Skeletal muscle tissue (tissue), 3 donors: ENCODE measurements at regions not wholly inside any gene's neighbourhood (a gene's known extent, or its start where the extent isn't known, plus 50 kb on each side); places are given as distances from the start of the nearest gene placed in this dataset.

Source experiments
- H3K27ac ChIP-seq: one replicate; pipeline ENCODE4 v1.7.0; 2013; ENCODE audit warnings: mild to moderate bottlenecking, low read depth, low read length, inconsistent platforms
- H3K27me3 ChIP-seq, 3 donors: one replicate each; pipeline ENCODE4 v1.7.0; 2013; ENCODE audit warnings: low read length in 3 of 3; ENCODE audit not compliant: control insufficient read depth in 3 of 3, insufficient read depth in 3 of 3
- H3K36me3 ChIP-seq, 3 donors: one replicate each; pipeline ENCODE4 v1.7.0; 2013; ENCODE audit warnings: low read length in 3 of 3; ENCODE audit not compliant: control insufficient read depth in 3 of 3, insufficient read depth in 3 of 3
- H3K4me1 ChIP-seq, 3 donors: one replicate each; pipeline ENCODE4 v1.7.0; 2013; ENCODE audit warnings: low read length in 3 of 3, mild to moderate bottlenecking in 3 of 3; ENCODE audit not compliant: control insufficient read depth in 3 of 3, insufficient read depth in 3 of 3
- H3K4me3 ChIP-seq, 3 donors: one replicate each; pipeline ENCODE4 v1.7.0; 2013; ENCODE audit warnings: low read length in 3 of 3
- H3K9ac ChIP-seq, 3 donors: one replicate each; pipeline ENCODE4 v1.7.0; 2013; ENCODE audit warnings: low read length in 3 of 3, mild to moderate bottlenecking in 3 of 3, moderate library complexity in 2 of 3, low read depth in 1 of 3
- H3K9me3 ChIP-seq, 3 donors: one replicate each; pipeline ENCODE4 v1.7.0; 2013; ENCODE audit warnings: low read length in 3 of 3; ENCODE audit not compliant: control insufficient read depth in 3 of 3
- donor health status: Osteomylitis.

DNA sequence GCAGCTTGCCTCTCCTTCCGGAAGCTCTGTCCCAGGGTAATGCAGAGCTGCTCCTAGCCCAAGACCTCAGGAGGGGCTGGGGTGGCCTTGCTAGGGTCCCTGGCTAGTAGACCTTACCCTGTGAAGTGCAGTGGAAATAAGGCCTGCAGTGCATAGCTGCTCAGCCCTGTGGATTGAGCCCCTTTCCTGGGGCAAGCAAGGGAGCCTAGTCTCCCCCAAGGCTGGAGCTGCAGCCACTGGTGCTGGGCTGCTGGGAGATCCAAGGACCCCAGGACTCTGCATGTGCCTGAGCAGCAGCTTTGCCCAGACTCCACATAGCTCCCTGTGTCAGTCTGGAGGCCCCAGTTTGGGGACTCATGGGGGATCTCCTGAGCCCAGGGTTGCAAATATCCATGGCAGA, 57.9 kb downstream of the FANCF start:
- H3K4me1 ChIP-seq: no peaks in the 10 kb centered on the region
- peaks cover 0 to 2% (median 0%) of the 10 kb centered on the region in 3 donors for H3K9me3 ChIP-seq
- H3K27ac ChIP-seq: no peak overlapping the region
- H3K36me3 ChIP-seq: no peaks in the 10 kb centered on the region
- H3K27me3 ChIP-seq: no peaks in the 10 kb centered on the region
- H3K9ac ChIP-seq: no peak overlapping the region
- H3K4me3 ChIP-seq: no peak overlapping the region

DNA sequence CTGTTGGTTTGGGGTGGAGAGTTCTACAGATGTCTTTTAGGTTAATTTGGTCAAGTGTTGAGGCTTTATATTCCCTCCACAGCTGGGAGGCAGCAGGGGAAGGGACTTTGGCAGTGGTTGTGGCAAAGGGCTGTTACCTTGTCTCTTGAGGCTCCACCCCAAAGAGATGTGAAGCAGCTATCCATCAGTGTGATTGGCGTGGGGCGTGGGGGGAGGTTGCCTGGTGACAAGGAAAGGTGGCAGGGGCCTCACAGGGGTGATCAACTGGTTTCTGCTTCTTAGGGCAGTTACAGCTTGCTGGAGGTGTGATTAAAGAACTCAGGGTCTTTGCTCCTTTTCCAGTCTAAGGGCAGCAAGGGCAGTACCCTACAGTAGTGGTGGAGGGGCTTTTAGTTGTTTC, 59.3 kb downstream of the FANCF start:
- peaks cover 0 to 2% (median 0%) of the 10 kb centered on the region in 3 donors for H3K9me3 ChIP-seq
- no peak overlapping the region for H3K9ac ChIP-seq
- no peaks in the 10 kb centered on the region for H3K4me1 ChIP-seq
- no peaks in the 10 kb centered on the region for H3K27me3 ChIP-seq
- no peak overlapping the region for H3K4me3 ChIP-seq
- no peak overlapping the region for H3K27ac ChIP-seq
- H3K36me3 ChIP-seq: no peaks in the 10 kb centered on the region

DNA sequence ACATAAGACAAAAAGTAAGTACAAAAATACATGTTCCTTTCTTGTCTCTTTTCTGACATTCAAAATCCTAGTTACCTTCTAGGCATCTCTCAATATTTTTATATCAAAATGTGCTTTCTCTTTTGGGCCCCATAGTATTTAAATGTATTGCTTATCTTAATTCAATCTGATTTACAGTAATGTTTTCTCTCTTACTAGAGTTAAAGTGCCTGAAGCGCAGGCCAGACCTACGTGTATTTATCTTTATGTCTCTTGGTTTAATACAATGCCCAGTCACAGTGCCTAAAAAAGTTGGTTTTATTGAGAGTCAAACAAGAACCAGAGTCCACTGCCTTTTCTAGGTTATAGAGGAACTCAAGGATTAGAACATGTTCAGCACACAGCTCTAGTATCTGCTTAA, 64.3 kb downstream of the FANCF start:
- Histone ChIP-seq H3K27ac (no peak overlapping the region), H3K9ac (no peak overlapping the region)

DNA sequence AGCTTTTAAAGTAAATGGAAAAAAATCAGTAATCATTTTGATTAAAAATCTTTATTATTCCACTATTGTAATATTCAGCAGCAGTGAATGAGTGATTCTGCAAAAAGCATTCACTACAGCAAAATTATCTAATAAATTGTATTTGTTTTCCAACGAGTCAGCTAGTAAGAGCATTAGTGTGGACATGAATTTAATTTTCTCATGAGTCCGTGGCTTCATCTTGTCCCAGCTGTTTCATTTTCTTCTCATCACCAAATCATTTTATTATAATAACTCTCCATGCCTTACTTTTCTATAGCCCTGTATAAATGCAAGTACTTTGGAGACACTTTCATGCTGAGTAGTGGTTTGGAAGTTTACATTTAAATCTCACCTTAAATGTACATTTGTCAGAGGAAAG, 66.2 kb downstream of the FANCF start:
- Histone ChIP-seq H3K9ac (no peak overlapping the region), H3K36me3 (no peaks in the 10 kb centered on the region), H3K4me3 (no peak overlapping the region), H3K27me3 (no peaks in the 10 kb centered on the region), H3K27ac (no peak overlapping the region), H3K4me1 (no peaks in the 10 kb centered on the region), H3K9me3 (peaks cover 0 to 2% (median 0%) of the 10 kb centered on the region in 3 donors)

More for the DNA sequence above, 64.3 kb downstream of the FANCF start:
- no peaks in the 10 kb centered on the region for H3K27me3 ChIP-seq
- no peaks in the 10 kb centered on the region for H3K4me1 ChIP-seq
- no peaks in the 10 kb centered on the region for H3K36me3 ChIP-seq
- no peak overlapping the region for H3K4me3 ChIP-seq
- H3K9me3 ChIP-seq: peaks cover 0 to 2% (median 0%) of the 10 kb centered on the region in 3 donors

DNA sequence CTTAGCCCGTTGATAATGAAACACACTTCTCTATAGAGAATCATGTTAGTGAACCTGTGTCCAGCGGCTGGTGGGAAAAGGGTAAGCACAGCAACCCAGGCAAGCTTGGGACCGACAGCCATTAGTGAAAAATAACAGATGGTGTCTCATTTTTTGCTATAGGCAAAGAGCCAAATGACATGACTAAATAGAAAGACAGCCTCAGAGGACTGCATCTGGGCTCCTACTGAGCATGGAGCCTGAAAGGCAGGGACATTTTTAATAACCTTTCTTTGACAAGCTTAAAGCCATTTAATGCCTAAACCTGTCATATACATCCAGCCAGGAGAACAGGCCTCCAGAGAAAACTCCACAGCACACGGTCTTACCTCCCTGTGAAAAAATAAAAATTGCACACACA, 67.0 kb downstream of the FANCF start:
- no peaks in the 10 kb centered on the region for H3K4me1 ChIP-seq
- no peak overlapping the region for H3K27ac ChIP-seq
- H3K36me3 ChIP-seq: no peaks in the 10 kb centered on the region
- no peak overlapping the region for H3K4me3 ChIP-seq
- no peak overlapping the region for H3K9ac ChIP-seq
- no peaks in the 10 kb centered on the region for H3K27me3 ChIP-seq
- no peaks in the 10 kb centered on the region for H3K9me3 ChIP-seq

DNA sequence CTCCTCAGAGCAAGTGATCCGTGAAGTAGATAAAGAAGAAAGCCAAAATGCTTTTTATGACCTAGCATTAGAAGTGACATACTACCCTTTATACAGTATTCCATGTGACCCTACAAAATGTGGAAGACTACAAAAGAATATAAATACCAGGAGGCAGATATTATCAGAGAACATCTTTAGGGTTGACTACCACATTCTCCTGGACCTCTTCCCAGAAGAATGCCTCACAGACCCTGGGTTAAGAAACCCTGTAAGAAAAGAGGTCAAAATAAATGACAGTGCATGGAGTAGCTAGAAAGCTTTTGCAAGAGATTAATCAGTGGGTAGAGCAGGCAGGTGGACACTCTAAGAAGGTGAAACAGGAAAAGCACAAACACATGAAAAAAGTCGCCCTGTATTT, 69.2 kb downstream of the FANCF start:
- no peaks in the 10 kb centered on the region for H3K27me3 ChIP-seq

DNA sequence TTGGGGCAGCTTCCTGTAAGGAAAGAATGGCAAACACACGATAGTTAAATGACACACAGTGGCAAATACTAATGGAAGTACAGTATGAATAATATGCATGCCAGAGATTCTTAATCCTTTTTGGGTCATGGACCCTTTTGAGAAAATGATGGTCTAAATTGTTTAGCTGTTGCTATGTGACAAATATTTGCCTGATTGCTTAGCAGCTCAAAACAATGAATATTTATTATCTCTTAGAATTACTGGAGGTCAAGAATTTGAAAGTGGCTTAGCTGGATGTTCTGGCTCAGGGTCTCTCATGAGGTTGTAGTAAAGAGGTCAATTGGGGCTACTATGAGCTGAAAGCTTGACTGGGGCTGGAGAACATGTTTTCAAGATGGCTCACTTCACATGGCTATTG, 69.7 kb downstream of the FANCF start:
- no peak overlapping the region for H3K9ac ChIP-seq
- no peaks in the 10 kb centered on the region for H3K36me3 ChIP-seq
- no peaks in the 10 kb centered on the region for H3K4me1 ChIP-seq
- H3K27me3 ChIP-seq: no peaks in the 10 kb centered on the region
- H3K9me3 ChIP-seq: no peaks in the 10 kb centered on the region
- no peak overlapping the region for H3K4me3 ChIP-seq
- H3K27ac ChIP-seq: no peak overlapping the region

More for the DNA sequence above, 69.2 kb downstream of the FANCF start:
- H3K36me3 ChIP-seq: no peaks in the 10 kb centered on the region
- H3K9ac ChIP-seq: no peak overlapping the region
- no peaks in the 10 kb centered on the region for H3K4me1 ChIP-seq
- no peak overlapping the region for H3K27ac ChIP-seq
- H3K4me3 ChIP-seq: no peak overlapping the region
- H3K9me3 ChIP-seq: no peaks in the 10 kb centered on the region

DNA sequence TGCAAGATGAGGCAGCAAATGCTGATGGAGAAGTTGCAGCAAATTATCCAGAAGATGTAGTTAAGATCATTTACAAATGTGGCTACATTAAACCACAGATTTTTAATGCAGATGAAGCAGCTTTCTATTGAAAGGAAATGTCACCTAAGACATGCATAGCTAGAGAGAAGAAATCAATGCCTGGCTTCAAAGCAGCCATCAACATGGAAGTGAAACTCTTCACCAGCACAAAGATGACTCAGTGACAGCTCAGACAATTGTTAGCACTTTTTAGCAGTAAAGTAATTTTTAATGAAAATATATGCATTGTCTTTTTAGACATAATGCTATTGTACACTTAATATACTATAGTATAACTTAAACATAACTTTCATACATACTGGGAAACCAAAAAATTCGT, 71.4 kb downstream of the FANCF start:
- H3K4me1 ChIP-seq: no peaks in the 10 kb centered on the region
- H3K27me3 ChIP-seq: no peaks in the 10 kb centered on the region
- no peaks in the 10 kb centered on the region for H3K9me3 ChIP-seq
- H3K9ac ChIP-seq: no peak overlapping the region
- H3K27ac ChIP-seq: no peak overlapping the region
- no peaks in the 10 kb centered on the region for H3K36me3 ChIP-seq
- H3K4me3 ChIP-seq: no peak overlapping the region

DNA sequence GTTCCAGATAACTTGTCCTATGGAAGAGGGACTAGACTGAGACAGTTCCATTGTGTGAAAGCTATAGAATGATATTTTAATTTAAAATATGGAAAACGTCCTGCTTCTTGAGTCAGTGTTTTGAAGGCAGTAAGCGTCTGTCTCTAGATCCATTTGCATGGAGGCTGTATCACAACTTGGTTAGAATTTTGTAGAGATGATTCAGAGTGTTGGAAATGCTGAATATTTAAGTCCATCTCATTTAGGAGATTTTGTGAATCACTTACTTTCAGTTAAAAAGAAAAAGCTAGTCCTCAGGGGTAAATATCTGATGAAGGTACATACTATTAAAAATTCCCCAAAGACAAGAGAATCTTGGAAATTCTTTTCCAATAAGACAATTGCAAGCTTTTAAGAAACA, 72.7 kb downstream of the FANCF start:
- H3K4me1 ChIP-seq: no peaks in the 10 kb centered on the region
- no peaks in the 10 kb centered on the region for H3K9me3 ChIP-seq
- H3K27ac ChIP-seq: no peak overlapping the region
- H3K4me3 ChIP-seq: no peak overlapping the region
- no peak overlapping the region for H3K9ac ChIP-seq
- H3K27me3 ChIP-seq: no peaks in the 10 kb centered on the region
- H3K36me3 ChIP-seq: no peaks in the 10 kb centered on the region

DNA sequence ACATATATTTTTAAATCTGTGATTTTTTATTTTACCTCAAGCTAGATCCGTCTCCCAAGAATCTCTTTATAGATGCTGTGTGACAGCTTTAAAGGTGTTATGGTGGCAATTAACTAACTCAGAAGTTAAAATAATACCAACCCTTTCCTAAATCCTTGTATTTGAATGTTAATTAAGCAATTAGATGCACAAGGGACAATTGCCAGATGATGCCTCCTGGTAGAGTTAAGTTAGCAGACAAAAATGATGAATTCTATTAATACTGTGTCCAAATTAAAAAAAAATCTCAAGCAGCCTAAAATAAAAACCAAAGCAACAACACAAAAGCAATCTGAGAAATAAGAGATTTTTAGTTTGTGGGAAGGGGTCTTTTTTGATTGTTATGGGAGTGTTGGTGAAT, 78.9 kb downstream of the FANCF start:
- Histone ChIP-seq H3K9ac (no peak overlapping the region), H3K27me3 (no peaks in the 10 kb centered on the region), H3K36me3 (no peaks in the 10 kb centered on the region), H3K4me1 (no peaks in the 10 kb centered on the region), H3K27ac (no peak overlapping the region), H3K9me3 (no peaks in the 10 kb centered on the region), H3K4me3 (no peak overlapping the region)

DNA sequence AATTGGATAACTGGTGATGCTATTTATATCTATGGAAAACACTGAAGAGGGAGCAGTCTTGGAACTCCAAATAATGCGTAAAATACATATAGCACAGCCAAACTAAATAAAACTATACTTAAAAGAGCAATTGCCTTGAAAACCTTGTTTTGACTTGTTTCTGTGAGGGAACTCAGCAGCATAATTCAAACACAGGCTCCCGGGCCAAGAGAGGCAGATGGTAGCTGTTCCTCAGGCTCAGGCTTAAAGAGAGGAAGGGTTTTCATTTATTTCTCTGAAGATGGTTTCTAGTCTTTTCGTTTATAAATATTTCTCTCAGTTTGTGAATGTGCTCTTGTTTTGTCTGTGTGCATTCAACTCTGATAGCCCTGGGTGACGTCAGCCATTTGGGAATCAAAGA, 82.4 kb downstream of the FANCF start:
- Histone ChIP-seq H3K36me3 (no peaks in the 10 kb centered on the region), H3K27me3 (no peaks in the 10 kb centered on the region), H3K9me3 (no peaks in the 10 kb centered on the region), H3K4me1 (no peaks in the 10 kb centered on the region), H3K4me3 (no peak overlapping the region), H3K9ac (no peak overlapping the region), H3K27ac (no peak overlapping the region)
